BLaER1 treated with 17β-estradiol and CSF1 and Interleukin-3, amounts not matched to agents 10 nM and 100 nM (cell line): ENCODE measurements at regions not wholly inside any gene's neighbourhood (a gene's known extent, or its start where the extent isn't known, plus 50 kb on each side); places are given as distances from the start of the nearest gene placed in this dataset.

Experiments
- H3K27ac ChIP-seq, 11 experiments: shearing (Covaris generic); formaldehyde crosslinking; 2 replicates each; pipeline ENCODE4 v1.8.1; 2022
- H3K27me3 ChIP-seq, 11 experiments: shearing (Covaris generic); formaldehyde crosslinking; 2 replicates each; pipeline ENCODE4 v1.8.1; 2022
- H3K36me3 ChIP-seq, 11 experiments: shearing (Covaris generic); formaldehyde crosslinking; 2 replicates each; pipeline ENCODE4 v1.8.1; 2022
- H3K4me1 ChIP-seq, 10 experiments: shearing (Covaris generic); formaldehyde crosslinking; 2 replicates each; pipeline ENCODE4 v1.8.1; 2022
- H3K4me2 ChIP-seq, 11 experiments: shearing (Covaris generic); formaldehyde crosslinking; 2 replicates each; pipeline ENCODE4 v1.8.1; 2022
- H3K4me3 ChIP-seq, 10 experiments: shearing (Covaris generic); formaldehyde crosslinking; 2 replicates each; pipeline ENCODE4 v1.8.1; 2022
- H3K9ac ChIP-seq, 11 experiments: shearing (Covaris generic); formaldehyde crosslinking; 2 replicates each; pipeline ENCODE4 v1.8.1; 2022
- H3K9me3 ChIP-seq, 11 experiments: shearing (Covaris generic); formaldehyde crosslinking; replicated peaks in 1 of 11; 2 replicates each; pipeline ENCODE4 v1.8.1; 2022
- H4K20me1 ChIP-seq, 11 experiments: shearing (Covaris generic); formaldehyde crosslinking; 2 replicates each; pipeline ENCODE4 v1.8.1; 2022
- Cebpa-rat ChIP-seq, 11 experiments: shearing (Covaris generic); IDR thresholded peaks; 2 replicates each; pipeline ENCODE4 v1.8.1; 2022

DNA sequence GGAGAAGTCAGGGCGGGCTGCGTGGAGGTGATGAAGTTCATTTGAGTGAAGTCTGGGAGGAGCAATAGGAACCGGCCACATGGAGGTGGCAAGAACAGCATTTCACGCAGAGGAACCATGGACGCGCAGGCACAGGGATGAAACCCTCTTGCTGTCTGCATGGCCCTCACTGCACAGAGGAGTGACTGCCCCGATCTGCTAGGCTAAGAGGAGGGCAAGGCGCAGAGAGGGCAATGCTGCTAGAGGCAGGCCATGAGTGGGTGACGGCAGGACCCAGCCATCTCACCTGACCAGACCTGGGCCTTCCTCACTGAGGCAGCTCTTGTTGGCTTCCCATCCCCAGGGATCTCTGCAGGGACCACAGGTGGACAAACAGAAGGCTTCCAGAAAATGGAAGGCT, 90.3 kb downstream of the BARX1 start:
- Histone ChIP-seq H3K36me3 (no peaks in the 10 kb centered on the region), H3K27ac (no peak overlapping the region), H3K9me3 (no peaks in the 10 kb centered on the region; a peak in 2 of 22 replicates), H4K20me1 (no peaks in the 10 kb centered on the region; a peak in 1 of 22 replicates), H3K4me1 (0 out of 20 replicates have a peak, but pooled peaks cover 0 to 4% (median 0%) of the 10 kb centered on the region in 10 experiments), H3K9ac (no peak overlapping the region), H3K27me3 (no peaks in the 10 kb centered on the region), H3K4me3 (no peak overlapping the region), H3K4me2 (no peak overlapping the region)
- no peak for TF ChIP-seq Cebpa-rat (IDR thresholded peaks at IDR 0.05)

DNA sequence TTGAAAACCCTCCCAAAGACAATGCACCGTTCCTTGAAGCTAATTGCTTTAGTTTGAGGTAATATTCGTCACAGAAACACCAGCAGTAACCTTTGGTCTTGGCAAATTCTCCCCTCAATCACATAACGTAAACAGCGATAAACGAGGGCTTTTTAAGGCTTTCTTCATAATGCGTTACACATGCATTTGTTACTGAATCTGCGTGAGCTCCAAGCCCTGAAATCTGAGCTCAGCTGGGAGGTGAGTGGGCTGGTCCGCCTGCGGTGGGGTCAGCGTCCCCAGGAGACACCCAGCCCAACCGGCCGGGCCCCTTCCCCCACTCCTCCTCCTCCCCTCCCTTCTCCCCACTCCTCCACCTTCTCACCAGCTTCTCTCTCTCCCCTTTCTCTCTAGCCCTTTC, 91.1 kb downstream of the BARX1 start:
- no peaks in the 10 kb centered on the region for H3K4me1 ChIP-seq
- H3K4me2 ChIP-seq = no peak overlapping the region
- no peaks in the 10 kb centered on the region; a peak in 1 of 22 replicates for H4K20me1 ChIP-seq
- no peaks in the 10 kb centered on the region for H3K36me3 ChIP-seq
- H3K4me3 ChIP-seq = no peak overlapping the region
- no peak overlapping the region for H3K9ac ChIP-seq
- no peak overlapping the region for H3K27ac ChIP-seq
- no peak for TF ChIP-seq Cebpa-rat (IDR thresholded peaks at IDR 0.05)
- no peaks in the 10 kb centered on the region for H3K27me3 ChIP-seq
- H3K9me3 ChIP-seq = no peaks in the 10 kb centered on the region; a peak in 2 of 22 replicates

DNA sequence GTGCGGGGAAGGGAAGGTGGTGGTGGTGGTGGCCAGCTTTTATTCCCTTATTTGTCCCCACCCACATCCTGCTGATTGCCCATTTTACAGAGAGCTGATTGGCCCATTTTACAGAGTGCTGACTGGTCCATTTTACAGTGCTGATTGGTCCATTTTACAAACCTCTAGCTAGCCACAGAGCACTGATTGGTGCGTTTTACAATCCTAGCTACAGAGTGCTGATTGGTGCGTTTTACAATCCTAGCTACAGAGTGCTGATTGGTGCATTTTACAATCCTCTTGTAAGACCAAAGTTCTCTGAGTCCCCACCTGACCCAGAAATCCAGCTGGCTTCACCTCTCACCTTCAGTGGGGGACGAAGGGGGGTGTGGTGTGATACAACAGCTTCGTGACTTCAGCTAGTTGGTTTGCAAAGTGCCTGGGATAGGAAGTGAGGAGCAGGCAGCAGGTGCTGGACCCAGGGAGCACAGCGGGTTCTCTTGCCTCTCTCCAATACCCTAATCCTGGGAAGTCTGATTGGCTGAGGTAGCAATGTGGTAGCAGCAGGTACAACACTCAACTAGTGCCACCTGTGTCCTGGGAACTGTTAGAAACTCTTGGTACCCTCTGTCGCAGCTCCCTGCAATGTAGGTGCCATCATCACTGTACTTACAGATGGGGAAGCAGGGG, 92.1 kb downstream of the BARX1 start:
- H3K36me3 ChIP-seq = no peaks in the 10 kb centered on the region
- no peaks in the 10 kb centered on the region for H3K27me3 ChIP-seq
- H3K4me3 ChIP-seq = no peak overlapping the region
- H3K27ac ChIP-seq = no peak overlapping the region
- H3K9me3 ChIP-seq = no peaks in the 10 kb centered on the region; a peak in 2 of 22 replicates
- TF ChIP-seq Cebpa-rat (IDR thresholded peaks at IDR 0.05) = no peak
- H3K4me1 ChIP-seq = no peaks in the 10 kb centered on the region
- H3K9ac ChIP-seq = no peak overlapping the region
- H3K4me2 ChIP-seq = no peak overlapping the region
- H4K20me1 ChIP-seq = no peaks in the 10 kb centered on the region; a peak in 1 of 22 replicates

DNA sequence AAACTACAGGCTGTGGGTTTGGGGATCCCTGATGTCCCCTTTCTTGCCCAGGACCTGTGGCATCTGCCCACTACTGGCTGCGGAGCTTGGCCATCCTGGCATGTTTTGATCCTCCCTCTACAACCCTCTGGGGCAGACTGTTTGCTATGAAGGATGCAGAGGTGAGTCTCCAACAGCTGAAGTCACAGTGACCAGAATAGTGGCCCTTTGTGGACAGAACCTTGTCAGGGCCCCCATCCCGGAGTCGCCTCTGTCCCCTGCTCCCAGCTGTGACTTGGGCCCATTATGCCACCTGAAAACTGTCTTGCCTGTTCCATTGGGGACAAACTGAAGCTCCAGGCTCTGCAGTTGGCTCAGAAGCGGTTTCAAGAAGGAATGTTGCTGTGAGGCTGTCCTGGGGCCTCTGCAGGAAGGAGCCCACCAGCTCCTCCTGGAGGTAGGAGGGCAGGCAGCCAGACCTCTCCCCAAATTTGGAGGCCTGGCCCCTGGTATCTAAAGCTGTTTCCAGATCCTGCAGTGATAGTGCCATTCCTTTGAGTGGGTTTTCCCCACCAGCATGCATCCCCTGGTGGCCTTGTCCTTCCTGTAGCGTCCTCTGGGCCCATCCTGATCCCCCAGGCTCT, 93.3 kb downstream of the BARX1 start:
- no peaks in the 10 kb centered on the region for H3K27me3 ChIP-seq
- no peaks in the 10 kb centered on the region; a peak in 1 of 22 replicates for H4K20me1 ChIP-seq
- no peak overlapping the region for H3K4me2 ChIP-seq
- H3K4me3 ChIP-seq = no peak overlapping the region
- no peaks in the 10 kb centered on the region; a peak in 2 of 22 replicates for H3K9me3 ChIP-seq
- TF ChIP-seq Cebpa-rat (IDR thresholded peaks at IDR 0.05) = no peak
- no peak overlapping the region for H3K27ac ChIP-seq
- H3K4me1 ChIP-seq = no peaks in the 10 kb centered on the region
- no peaks in the 10 kb centered on the region for H3K36me3 ChIP-seq
- no peak overlapping the region for H3K9ac ChIP-seq

DNA sequence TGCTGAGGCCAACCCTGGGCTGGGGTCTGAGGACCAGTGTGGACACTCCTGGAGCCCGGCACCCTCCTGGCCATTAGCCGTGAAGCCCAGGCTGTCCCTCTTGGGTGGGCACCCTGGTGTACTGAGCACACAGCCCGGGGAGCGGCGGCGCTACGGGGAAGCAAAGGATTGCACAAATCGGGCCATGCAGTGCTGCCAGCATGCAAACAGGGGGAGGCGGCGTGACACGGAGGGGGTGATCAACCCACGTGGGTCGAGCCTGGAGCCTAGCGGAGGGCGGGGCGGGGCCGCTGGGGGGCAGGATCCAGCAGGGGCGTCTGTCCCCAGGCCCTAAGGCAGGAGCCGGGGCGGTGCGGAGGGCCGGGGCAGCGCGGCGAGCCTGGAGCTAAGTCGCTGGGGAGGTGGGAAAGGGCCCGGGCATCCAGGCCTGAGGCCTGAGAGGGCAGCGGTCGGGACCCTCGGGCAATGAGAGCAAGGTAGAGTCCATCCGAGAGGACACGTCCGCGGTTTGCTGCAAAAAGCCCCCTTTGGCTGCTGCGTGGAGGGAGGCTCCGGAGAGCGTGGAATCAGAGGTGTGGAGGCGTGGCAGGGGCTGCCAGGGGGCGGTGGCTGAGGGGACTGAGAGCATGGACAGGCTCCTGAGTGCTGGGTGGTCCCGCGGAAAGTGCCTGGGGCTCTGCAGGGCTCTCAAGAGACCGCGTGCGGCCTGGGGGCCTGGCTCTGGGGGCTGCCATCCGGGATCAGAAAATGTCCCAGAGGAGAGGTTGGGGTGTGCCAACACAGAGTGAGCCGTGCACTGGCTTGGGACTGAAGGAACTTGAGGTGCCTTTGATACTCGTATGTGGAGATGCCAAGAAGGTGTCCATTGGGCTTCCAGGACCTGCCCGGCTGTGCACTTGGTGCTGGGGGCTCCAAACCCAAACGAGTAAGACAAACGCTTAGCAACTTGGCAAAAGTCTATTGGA, 94.2 kb downstream of the BARX1 start:
- H3K9me3 ChIP-seq = no peaks in the 10 kb centered on the region; a peak in 2 of 22 replicates
- no peaks in the 10 kb centered on the region for H3K36me3 ChIP-seq
- no peak overlapping the region for H3K4me2 ChIP-seq
- H3K4me1 ChIP-seq = no peaks in the 10 kb centered on the region
- H3K9ac ChIP-seq = no peak overlapping the region
- no peak for TF ChIP-seq Cebpa-rat (IDR thresholded peaks at IDR 0.05)
- H3K27me3 ChIP-seq = no peaks in the 10 kb centered on the region
- H3K4me3 ChIP-seq = no peak overlapping the region
- no peak overlapping the region for H3K27ac ChIP-seq
- H4K20me1 ChIP-seq = no peaks in the 10 kb centered on the region; a peak in 1 of 22 replicates

DNA sequence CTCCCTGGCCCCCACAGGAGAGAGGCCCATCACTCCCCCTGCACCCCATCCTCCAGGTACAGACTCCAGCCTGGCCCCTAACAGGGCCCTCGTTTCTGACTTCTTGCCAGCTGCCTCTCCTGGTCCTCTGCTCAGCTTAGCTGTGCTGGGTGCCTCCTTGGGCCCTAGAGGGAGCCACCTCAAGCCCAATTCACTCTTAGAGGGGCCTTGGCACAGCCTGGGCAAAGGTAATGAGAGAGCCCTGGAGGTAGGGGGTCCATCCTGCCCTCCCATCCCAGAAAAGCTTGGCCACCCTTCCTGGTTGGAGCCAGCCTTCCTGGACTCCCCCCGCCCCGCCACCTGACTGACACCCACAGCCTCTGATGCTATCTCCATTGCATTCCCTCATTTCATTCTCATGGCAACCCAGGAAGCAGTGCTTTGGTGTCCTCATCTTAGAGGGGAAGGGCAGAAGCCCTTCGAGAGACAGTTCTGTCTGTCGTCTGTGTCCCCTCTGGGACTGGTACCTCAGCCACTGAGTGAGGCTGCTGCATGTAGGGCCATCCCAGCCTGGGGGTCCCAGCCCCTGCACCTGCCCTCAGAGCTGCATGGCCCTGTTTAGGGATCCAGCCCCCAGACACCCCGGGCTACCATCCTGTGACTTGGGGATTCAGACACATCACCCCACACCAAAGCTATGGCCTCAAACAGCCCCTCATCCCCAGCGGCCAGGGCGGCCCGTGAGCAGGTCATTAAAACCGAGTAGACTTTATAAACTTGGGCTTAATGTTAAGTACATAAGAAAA, 95.5 kb downstream of the BARX1 start:
- no peaks in the 10 kb centered on the region; a peak in 2 of 22 replicates for H3K9me3 ChIP-seq
- no peaks in the 10 kb centered on the region for H3K27me3 ChIP-seq
- TF ChIP-seq Cebpa-rat (IDR thresholded peaks at IDR 0.05) = no peak

DNA sequence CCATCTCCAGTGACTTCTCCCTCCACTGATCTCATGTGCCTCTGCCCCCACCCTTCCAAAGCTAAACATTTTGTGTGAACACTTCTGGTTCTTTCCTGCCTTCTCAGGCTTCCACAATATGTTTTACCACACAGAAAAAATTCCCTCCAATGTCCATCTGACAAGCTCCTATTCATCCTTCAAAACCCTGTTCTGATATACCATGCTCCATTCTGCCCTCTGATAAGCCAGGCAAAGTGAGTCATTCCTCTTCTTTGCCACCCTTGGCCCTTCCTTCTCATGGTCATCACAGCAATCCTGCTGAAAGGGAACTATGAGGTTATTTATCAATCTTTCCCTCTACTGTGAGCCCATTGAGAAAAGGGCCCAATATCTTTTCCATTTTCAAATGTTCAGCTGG, 97.6 kb downstream of the BARX1 start:
- TF ChIP-seq Cebpa-rat (IDR thresholded peaks at IDR 0.05) = no peak
- H3K4me1 ChIP-seq = no peaks in the 10 kb centered on the region
- no peaks in the 10 kb centered on the region for H4K20me1 ChIP-seq
- no peaks in the 10 kb centered on the region for H3K27me3 ChIP-seq
- no peak overlapping the region for H3K4me3 ChIP-seq
- H3K36me3 ChIP-seq = no peaks in the 10 kb centered on the region
- H3K9me3 ChIP-seq = peaks cover 0 to 7% (median 0%) of the 10 kb centered on the region in 11 experiments; a peak in 5 of 22 replicates
- H3K27ac ChIP-seq = no peak overlapping the region
- no peak overlapping the region for H3K9ac ChIP-seq
- no peak overlapping the region for H3K4me2 ChIP-seq

More for the DNA sequence above, 95.5 kb downstream of the BARX1 start:
- Histone ChIP-seq H4K20me1 (no peaks in the 10 kb centered on the region; a peak in 1 of 22 replicates), H3K9ac (no peak overlapping the region), H3K27ac (no peak overlapping the region), H3K36me3 (no peaks in the 10 kb centered on the region), H3K4me1 (no peaks in the 10 kb centered on the region), H3K4me3 (no peak overlapping the region), H3K4me2 (no peak overlapping the region)

DNA sequence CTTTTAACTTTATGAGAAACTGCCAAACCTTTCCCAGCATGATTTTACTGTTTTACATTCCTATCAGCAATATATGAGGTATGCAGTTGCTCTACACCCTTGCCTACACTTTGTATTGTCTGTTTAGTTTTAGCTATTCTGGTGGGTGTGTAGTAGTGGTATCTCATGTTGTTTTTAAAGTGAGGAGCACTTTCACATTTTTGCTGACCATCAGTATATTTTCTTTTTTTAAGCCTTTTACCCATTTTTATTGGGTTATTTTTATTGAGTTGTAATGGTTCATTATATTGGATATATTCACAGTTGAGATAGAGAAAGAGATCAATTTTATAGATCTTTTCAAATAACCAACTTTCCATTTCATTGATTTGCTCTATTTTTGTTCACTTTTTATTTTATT, 102.4 kb downstream of the BARX1 start:
- no peaks in the 10 kb centered on the region for H4K20me1 ChIP-seq
- H3K9me3 ChIP-seq = peaks cover 0 to 17% (median 6%) of the 10 kb centered on the region in 11 experiments; a peak in 8 of 22 replicates
- no peak overlapping the region for H3K9ac ChIP-seq
- no peaks in the 10 kb centered on the region for H3K36me3 ChIP-seq
- H3K27ac ChIP-seq = no peak overlapping the region
- no peaks in the 10 kb centered on the region for H3K27me3 ChIP-seq
- TF ChIP-seq Cebpa-rat (IDR thresholded peaks at IDR 0.05) = no peak
- no peaks in the 10 kb centered on the region for H3K4me1 ChIP-seq
- no peak overlapping the region for H3K4me2 ChIP-seq
- no peak overlapping the region for H3K4me3 ChIP-seq
